ENCODE measurements at regions not wholly inside any gene's neighbourhood (a gene's known extent, or its start where the extent isn't known, plus 50 kb on each side); places are given as distances from the start of the nearest gene placed in this dataset.

DNA sequence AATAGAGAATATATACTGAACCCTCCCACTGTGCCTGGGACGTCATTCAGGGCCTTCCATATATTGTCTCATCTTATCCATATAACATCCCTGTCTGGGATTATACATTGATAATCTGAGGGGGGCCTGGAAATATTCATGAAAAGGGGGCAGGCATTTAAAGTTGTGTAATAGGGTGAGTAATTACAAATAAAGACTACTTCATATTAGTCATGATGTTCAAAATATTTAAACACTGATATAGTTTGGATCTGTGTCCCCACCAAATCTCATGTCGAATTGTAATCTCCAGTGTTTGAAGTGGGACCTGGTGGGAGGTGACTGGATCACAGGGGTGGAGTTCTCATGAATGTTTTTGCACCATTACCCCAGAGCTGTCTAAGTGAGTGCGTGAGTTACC lies 97.8 kb downstream of the AQP9 start:
- in situ Hi-C loops (cut with MboI; ENCODE audit: low sequenced_read_pairs), result loop anchor here (25.0 kb wide), 1 partner anchor 1251 kb away; no protein-coding TSS in a partner anchor

DNA sequence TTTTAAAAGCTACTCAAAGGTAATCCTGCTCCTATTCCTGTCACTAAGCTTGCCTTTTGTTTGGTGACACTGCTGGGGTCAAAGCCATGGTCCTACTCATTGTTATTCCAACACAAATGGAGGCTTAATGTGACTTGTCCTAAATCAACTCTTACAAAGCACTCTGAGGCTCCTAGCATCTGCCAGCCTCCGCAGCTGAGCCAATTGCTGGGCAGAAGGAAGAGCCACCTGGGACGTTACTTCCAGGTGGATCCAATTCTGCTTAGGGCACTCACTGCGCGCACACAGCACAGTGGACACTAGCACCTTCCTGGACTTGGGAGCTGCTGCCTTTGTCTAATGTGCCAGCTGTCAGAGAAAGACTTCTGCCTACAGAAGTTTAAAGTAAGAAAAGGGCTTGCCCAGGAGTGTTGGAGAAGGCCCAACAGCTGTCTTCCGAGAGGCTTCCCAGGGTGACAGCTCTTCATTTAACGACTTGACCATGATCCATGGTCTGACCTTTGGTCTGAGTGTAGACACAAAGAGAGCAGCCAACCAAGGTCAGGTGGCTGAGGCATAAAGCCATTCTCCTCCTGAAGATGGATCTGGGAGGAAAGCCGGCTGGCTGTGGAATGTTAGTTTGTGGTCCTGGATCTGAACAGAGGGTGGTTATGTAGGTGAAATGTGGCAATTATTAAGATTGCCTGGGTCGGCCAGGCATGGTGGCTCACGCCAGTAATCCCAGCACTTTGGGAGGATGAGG lies 102.2 kb downstream of the AQP9 start:
- in situ Hi-C loops (cut with MboI; ENCODE audit: low sequenced_read_pairs), result loop anchor here (25.0 kb wide), 1 partner anchor 1247 kb away; no protein-coding TSS in a partner anchor

DNA sequence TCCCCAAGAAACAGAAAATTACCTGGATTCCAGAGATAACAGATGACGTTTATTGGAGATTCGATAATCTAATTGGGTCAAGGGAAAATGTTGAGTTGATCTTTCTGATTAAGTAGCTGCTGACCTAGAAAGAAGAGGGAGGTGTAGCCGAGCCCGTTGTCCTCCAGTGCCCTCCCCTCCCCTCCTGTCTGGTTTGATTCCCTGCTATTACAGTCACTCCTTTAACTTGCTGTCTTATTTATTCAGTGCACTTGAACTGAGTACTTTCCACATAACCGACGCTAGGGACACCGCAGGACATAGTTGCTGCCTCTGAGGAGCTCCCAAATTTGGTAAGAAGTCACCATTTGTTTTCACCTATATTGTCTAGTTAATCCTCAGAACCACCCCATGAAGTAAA lies 103.7 kb downstream of the AQP9 start:
- in situ Hi-C loops (cut with MboI; ENCODE audit: low sequenced_read_pairs), result loop anchor here (25.0 kb wide), 1 partner anchor 1245 kb away; no protein-coding TSS in a partner anchor

DNA sequence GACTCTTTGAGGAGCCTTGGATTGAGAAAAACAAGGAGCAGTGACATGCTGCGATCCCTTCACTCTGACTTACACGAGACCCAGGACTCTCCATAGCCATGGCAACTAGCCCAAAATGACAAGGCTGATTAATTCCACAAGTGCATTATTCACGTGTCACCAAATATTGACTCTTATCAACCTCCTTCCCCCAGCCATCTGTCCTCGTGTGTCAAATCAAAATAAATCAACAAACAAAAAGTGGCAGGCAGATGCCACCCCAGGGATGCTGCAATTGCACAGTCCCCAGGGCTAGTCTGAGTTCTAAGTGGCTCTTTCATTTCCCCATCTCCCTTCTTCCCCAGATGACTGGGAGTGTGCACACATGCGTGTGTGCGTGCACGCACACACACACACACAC lies 104.9 kb downstream of the AQP9 start:
- in situ Hi-C loops (cut with MboI; ENCODE audit: low sequenced_read_pairs), result loop anchor here (25.0 kb wide), 1 partner anchor 1244 kb away; no protein-coding TSS in a partner anchor

DNA sequence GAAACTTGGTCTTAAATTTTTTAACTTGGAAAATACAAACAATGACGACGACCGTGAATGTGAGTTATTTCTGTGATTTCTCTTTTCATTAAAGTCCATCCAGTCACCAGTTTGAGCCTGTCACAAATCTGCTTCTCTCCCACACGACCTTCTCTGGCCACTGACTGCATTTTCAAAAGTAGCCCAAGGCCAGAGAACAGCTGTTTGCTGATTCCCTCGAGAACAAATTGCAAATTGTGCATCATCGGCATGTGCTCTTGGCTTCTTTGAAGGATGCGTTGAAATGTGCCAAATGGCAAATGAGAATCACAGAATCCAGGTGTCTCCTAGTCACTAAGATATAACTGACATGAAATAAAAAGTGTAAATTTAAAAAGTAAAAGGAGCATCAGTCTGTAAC lies 106.4 kb downstream of the AQP9 start:
- in situ Hi-C loops (cut with MboI; ENCODE audit: low sequenced_read_pairs), result loop anchor here (25.0 kb wide), 1 partner anchor 1243 kb away; no protein-coding TSS in a partner anchor

DNA sequence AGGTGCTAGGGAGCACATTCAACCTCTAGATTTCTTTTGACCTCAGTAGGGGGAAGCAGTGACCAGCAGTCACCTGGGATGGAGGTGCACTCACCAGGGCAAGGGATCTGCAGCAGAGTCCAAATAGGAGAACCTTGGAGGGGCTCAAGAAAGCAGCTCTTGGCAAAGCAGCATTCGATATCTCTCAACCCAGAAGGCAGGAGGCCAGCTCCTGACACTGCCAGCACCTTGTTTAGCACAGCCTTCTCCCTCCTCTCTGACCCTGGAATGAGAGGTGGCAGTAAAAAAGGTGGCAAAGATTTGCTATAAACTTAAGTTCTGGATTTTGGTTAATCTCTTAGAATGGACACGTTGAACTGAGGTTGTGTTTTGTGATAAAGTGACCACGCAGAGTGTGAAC lies 107.9 kb downstream of the AQP9 start:
- in situ Hi-C loops (cut with MboI; ENCODE audit: low sequenced_read_pairs), result loop anchor here (25.0 kb wide), 1 partner anchor 1241 kb away; no protein-coding TSS in a partner anchor

DNA sequence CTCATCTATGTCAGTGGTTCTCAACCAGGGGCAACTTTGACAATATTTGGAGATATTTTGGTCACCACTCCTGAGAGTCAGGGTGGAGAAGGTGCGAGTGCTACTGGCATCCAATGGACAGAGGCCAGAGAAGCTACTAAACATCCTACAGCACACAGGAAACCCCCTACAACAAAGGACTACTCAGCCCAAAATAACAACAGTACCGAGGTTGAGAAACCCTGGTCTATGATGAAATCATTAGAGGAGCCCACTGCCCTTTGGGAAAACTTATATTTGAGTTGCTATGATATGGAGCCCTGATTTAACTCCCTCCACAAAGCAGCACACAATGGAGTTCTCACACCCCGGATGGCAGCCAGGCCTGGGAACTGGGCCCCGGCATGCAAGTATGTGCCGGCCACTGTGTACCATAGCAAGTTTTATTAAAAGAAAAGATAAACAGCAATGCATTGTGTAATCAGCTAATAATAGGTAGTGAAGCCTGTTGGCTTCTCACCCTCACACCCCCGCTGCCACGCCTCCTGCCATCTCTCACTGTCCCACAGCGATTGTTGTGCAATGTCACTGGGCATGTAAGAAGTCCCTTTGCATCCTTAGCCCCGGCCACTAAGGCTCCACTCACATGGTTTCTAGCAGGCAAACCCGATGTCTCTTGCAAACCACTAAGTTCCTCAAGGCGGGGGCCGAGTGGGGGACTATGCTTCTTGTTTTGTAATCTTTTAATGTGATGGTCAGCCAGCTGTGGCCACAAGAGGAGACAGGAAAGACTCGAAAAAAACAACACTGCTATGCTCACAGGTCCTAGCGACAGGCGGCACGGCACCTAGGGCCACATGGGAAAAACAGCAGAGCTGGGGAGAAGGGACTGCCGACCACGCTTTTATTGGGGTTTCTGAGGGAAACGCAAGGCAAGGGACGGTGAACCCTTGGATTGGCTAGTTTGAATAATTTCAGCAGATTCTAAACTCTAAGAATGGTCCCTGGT lies 110.0 kb downstream of the AQP9 start:
- in situ Hi-C loops (cut with MboI; ENCODE audit: low sequenced_read_pairs), result loop anchor here (25.0 kb wide), 1 partner anchor 1239 kb away; no protein-coding TSS in a partner anchor

DNA sequence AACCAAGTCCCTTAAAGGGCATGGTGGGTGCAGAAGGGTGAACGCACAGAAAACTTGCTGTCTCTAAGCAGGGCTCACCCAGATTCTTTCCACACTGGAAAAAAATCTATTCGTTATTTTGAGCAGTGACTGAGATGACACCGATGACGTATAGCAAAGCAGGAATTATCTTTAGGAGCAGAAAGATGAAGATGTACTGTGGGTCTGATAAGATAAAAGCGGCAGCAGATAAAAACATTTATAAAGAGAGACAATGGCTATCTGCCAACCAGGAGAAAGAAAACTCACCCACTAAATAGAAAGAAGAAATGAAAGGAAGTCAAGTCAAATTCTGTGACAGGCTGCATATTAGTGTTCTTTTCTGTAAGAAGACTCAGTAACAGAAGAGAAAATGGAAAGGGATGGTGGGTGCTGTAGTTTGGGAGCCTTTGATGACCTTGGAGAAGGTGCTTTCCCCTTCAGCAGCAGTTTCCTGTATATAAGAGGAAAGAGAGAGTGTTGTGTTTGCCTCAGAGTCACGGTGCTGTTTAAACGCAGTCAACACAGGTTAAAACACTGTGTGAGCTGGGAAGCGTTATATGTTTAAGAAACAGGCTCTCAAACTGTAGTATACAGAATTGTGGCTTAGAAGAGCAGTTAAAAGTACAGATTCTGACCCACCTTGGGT lies 111.6 kb downstream of the AQP9 start:
- in situ Hi-C loops (cut with MboI; ENCODE audit: low sequenced_read_pairs), result loop anchor here (25.0 kb wide), 2 partner anchors 513 to 1238 kb away; partner anchors contain the start of gene MINDY2

DNA sequence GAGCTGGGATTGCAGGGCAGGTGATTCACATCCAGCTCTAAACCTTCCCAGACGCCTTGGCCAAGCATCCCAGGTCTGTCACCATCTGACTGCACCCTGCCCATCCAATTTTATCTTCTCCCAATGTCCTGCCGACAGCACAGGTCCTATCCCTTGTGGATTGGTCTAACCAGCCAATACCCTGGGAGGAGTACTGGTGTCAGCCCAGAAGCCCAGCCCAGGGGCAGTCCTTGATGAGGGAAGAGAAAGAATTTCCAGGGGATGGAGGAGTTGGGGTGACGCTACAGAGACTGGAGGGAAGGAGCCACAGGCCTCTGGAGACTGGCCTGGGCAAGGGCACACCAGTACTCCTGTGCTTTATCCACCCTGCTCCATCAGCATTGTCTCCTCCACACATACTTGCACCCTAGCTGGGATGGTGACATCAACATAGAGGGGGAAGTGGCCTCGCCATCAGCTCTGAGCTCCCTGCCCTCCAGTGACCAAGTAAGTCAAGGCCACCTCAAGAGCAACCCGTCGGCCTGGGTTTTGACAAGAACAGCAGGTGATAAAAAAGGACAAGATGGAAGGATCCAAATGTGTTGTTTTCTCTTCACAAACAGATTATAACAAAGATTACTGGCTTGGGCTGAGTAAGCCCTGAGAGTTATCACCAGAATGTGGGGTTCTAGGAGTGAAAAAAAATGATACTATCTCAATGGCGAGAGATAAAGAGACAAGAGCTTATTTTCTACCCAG lies 114.6 kb downstream of the AQP9 start:
- in situ Hi-C loops (cut with MboI; ENCODE audit: low sequenced_read_pairs), result loop anchor here (25.0 kb wide), 1 partner anchor 510 kb away; the partner anchor contains the start of gene MINDY2

DNA sequence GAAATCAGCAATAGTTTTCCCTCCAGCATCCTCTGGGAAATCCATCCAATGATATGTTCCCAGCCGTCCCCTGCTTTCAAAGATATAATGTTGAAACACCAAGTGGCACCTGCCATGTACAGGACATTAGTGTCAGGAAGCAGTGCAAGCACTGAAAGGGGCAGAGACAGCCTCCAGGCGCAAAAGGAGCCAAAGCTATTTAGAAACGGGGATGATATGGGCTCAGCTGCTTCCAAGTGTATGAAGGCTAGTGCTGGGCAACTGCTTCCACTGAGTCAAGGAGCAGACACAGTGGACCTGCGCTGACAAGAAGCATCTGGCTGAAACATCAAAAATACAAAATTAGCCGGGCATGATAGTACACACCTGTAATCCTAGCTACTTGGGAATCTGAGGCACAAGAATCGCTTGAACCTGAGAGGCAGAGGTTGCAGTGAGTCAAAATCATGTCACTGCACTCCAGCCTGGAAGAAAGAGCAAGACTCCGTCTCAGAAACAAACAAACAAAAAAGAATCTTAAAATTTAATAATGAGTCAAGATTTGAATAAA lies 119.7 kb downstream of the AQP9 start:
- in situ Hi-C loops (cut with MboI; ENCODE audit: low sequenced_read_pairs), result loop anchor here (25.0 kb wide), 1 partner anchor 504 kb away; the partner anchor contains the start of gene MINDY2

DNA sequence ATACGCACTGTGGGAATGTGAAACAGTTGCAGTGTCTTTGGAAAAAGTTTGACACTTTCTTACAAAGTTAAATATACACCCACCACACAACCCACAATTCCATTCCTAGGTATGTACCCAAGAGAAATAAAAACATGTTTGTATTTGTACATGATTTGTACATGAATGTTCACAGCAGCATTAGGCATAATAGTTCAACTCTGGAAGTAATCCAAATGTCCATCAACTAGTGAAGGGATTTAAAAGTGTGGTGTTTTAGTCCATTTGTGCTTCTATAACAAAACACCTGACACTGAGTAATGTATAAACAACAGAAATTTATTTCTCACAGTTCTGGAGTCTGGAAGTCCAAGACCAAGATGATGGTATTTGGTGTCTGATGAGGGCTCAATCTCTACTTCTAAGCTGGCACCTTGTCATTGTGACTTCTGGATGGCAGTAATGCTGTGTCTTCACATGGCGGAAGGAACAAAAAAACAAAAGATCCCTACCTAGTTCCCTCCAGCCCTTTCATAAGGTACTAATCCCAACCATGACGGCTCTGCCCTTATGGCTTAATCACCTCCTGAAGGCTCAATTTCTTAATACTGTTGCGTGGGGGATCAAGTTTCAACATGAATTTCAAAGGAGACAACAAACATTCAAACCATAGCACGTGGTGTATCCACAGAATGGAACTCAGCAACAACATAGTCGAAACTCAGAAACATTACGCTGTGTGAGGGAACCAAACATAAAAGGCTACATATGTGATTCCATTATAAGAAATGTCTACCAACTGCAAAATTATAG lies 120.5 kb downstream of the AQP9 start:
- in situ Hi-C loops (cut with MboI; ENCODE audit: low sequenced_read_pairs), result loop anchor here (25.0 kb wide), 1 partner anchor 504 kb away; the partner anchor contains the start of gene MINDY2

DNA sequence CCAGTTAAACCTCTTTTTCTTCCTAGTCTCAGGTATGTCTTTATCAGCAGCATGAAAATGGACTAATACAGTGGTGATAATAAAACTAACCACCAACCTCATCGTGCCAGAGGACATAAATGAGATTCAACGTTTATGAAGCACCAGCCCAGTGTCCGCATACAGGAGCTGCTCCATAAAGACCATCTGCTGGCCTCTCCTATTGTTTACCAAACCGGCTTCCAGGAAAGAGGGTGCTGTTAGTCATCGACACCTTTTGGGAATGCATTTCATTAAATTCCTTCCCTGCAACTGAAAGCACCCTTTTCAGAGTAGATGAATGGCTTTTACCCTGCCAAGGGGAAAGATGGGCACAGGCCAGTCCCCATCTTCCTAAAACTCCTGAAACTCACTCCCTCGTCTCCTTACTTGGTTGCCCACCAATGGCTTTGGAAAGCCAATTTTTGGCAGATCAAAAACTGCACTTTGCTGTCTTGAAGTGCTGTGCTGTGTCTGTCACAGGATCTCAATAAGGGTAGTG lies 122.1 kb downstream of the AQP9 start:
- in situ Hi-C loops (cut with MboI; ENCODE audit: low sequenced_read_pairs), result loop anchor here (25.0 kb wide), 1 partner anchor 502 kb away; the partner anchor contains the start of gene MINDY2

DNA sequence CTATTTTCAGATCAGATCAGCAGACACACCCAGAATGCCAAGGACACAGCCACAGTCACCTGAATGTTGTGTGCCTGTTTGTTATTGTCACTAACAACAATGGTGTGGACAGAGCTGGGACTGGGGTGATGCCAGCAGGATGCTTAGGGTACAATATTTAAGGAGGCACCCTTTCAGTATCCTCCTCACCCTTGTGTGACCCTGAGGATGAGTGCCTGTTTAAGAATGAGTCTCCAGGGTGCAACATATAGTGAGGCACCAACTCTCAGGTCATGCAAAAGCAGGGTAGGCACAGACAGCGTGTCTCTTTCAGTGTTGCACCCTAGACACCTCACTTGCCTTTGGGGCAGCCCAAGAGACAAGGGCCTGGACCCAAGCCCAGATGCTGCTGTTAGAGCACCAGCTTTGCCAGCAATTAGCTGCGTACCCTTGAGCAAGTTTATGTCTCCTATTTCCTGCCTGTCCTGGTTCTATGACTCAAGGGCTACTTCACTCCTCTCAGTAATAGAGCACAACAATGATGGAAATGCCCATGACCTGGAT lies 122.6 kb downstream of the AQP9 start:
- in situ Hi-C loops (cut with MboI; ENCODE audit: low sequenced_read_pairs), result loop anchor here (25.0 kb wide), 1 partner anchor 502 kb away; the partner anchor contains the start of gene MINDY2

DNA sequence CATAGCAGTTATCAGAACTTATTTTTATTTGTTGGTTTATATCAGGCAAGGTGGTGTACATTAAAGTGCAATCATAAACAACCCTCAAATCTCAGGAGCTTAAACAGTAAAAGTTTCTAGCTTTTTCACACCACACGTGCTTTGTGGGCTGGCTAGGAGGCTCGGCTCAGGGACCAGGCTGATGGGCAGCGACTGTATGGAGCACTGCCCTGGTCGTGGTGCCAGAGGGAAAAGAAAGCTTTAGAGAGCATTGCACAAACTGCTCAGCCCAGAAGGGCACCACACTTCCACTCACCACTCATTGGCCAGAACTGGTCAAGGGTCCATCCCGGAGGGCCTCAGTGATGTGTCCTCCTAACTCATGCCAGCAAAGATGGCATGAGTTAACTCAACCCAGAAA lies 123.2 kb downstream of the AQP9 start:
- in situ Hi-C loops (cut with MboI; ENCODE audit: low sequenced_read_pairs), result loop anchor here (25.0 kb wide), 1 partner anchor 501 kb away; the partner anchor contains the start of gene MINDY2

DNA sequence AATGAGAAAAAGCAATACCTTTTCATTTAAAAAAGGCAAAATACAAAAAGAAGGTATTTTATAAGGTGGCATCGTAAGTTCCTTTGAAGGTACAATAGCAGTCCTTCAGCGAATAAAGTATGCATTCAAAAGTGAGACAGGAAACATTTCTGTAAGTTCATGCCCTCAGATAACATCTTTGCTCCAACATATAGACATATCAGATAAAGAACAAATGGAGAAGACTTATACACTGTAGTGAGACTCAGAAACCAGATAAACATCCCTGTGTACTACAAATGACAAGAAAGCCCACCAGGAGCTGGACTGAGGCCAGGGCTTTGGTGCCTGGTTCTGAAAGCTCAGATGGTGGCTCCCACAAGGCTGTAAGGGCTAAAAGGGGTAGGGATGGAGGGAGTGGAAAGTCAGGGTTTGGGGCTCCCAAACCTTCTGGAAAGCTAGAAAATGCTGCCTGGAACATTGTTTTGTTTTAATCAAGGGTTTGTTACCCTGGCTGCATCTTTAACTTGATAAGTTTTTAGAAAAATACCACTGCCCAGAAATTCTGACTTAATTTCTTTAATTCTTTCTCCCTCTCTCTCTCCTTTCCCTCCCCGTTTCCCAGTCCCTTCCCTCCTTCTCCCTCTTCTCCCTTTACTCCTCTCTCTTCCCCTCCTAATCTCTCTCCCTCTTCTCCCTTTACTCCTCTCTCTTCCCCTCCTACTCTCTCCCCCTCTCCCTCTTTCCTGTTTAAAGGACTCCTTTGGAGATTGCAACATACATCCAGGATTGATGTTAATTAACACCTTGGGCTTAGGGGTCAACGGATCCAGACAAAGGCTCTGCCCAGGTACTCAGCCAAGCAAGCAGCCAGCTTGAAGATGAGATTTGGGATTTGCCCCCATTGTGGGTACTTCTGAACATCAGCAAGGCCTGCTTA lies 126.1 kb downstream of the AQP9 start:
- in situ Hi-C loops (cut with MboI; ENCODE audit: low sequenced_read_pairs), result loop anchor here (25.0 kb wide), 1 partner anchor 498 kb away; the partner anchor contains the start of gene MINDY2

DNA sequence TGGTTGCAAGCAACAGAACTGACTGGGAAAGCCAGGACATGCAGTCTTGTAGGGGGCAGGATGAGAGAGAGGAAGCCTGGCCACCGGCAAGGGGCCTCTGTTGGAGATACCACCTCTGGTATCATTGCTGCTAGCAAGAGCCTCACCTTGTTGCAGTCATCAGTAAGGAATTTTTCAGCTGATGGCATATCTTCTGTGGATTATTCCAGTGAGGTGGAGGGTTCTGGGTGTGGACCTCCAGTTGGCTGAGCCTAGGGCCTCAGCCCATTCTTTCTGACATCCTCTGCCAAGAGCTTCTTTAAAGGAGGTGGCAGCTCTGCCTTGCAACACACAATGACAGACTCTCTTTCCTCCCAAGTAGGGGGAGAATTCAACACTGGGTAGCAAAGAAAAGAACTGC lies 128.9 kb downstream of the AQP9 start:
- in situ Hi-C loops (cut with MboI; ENCODE audit: low sequenced_read_pairs), result loop anchor here (25.0 kb wide), 1 partner anchor 495 kb away; the partner anchor contains the start of gene MINDY2
